22Rv1 (cell line): ENCODE measurements at regions not wholly inside any gene's neighbourhood (a gene's known extent, or its start where the extent isn't known, plus 50 kb on each side); places are given as distances from the start of the nearest gene placed in this dataset.

Experiments used
- H3K27ac ChIP-seq: fragments of 450-650 bp; 2 replicates; pipeline ENCODE4 v1.5.1; 2017
- ZFX ChIP-seq: fragments of 450-650 bp; IDR thresholded peaks from 2 replicates; pipeline ENCODE4 v1.6.1; 2017; ENCODE audit warnings: antibody characterized with exemption, borderline replicate concordance
- TF ChIP-seq, protein P1 (sequence below): fragments of 450-650 bp; IDR thresholded peaks from 2 replicates; pipeline ENCODE4 v1.5.1; 2017; ENCODE audit warnings: mild to moderate bottlenecking

DNA sequence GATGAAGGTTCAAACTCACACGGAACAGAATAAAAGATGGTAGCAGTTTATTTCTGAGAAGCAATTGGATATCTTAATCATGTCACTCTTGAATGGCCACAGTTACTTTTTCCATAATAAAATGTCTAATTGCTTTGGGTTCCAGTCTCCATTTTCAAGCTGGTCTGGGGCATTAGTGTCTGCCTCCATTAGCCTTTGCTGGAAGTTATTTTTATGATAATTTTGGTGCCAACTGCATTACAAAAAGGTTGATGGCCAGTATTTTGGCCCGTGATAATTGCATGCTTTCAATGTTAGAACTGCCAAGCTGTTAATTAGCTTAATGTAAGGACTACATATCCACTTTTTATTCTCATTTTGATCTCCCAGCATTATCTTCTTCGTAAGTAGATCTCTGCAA lies 165.9 kb downstream of the SMC2 start:
- TF ChIP-seq ZFX, result no peak
- TF ChIP-seq, protein P1, sequence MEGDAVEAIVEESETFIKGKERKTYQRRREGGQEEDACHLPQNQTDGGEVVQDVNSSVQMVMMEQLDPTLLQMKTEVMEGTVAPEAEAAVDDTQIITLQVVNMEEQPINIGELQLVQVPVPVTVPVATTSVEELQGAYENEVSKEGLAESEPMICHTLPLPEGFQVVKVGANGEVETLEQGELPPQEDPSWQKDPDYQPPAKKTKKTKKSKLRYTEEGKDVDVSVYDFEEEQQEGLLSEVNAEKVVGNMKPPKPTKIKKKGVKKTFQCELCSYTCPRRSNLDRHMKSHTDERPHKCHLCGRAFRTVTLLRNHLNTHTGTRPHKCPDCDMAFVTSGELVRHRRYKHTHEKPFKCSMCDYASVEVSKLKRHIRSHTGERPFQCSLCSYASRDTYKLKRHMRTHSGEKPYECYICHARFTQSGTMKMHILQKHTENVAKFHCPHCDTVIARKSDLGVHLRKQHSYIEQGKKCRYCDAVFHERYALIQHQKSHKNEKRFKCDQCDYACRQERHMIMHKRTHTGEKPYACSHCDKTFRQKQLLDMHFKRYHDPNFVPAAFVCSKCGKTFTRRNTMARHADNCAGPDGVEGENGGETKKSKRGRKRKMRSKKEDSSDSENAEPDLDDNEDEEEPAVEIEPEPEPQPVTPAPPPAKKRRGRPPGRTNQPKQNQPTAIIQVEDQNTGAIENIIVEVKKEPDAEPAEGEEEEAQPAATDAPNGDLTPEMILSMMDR, result no peak
- no peak overlapping the region for H3K27ac ChIP-seq

DNA sequence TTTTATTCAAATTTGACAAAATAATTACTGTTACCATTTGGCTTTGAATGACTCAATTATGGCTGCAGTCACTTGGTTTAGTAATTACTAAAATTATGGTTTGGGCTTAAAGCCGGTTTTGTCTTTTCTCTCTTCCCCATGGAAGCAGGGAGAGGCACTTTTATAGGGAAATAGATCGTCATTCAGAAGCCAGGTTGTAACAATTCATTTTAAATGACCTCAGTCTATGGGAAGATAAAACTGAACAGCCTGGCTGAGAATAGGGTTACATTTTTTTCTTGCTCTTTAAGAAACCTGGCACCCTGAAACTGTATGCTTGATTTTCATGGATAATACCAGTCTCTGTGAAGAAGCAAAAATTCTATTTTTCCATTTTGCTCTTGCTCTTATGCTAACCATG lies 169.8 kb downstream of the SMC2 start:
- no peak overlapping the region for H3K27ac ChIP-seq
- TF ChIP-seq, protein P1, result no peak
- no peak for TF ChIP-seq ZFX

DNA sequence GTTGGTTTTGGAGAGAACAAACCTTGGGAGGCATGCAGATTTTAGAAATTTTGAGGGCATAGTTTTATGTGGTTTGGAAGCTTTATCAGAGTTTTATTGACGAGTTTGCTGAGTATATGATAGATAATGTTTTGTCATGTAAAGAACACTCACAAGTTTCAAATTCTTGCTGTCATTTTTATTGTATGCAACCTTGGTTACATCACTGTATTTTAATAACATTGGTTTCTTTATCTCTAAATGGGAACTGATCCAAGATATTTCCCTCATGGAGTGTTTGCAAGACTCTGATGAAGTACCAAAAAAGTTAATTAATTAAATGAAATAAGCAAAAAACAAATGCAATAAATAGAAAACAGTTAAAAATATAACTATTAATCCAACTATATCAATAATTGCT lies 170.3 kb downstream of the SMC2 start:
- no peak overlapping the region for H3K27ac ChIP-seq
- TF ChIP-seq ZFX, result no peak
- TF ChIP-seq, protein P1, result no peak

DNA sequence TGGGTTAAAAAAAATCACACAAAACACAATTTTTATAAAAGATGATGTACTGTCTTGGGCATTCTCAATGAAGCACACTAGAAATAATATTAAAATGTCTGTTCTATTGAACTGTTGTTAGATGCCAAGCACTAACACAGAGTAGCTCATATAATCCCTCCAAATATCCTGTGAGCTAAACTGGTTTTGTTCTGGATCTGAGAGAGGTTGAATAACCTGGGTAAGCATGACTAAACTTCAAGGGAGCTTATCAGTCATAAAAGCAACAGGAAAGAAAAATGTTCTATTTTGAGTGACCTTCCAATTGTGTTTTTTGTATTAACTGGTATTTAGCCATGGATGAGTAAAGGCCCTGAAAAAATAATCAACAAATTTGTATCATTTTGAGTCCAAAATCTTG lies 175.3 kb downstream of the SMC2 start:
- H3K27ac ChIP-seq, result peak overlapping the region; percentile 96
- TF ChIP-seq, protein P1, result no peak
- TF ChIP-seq ZFX, result no peak

DNA sequence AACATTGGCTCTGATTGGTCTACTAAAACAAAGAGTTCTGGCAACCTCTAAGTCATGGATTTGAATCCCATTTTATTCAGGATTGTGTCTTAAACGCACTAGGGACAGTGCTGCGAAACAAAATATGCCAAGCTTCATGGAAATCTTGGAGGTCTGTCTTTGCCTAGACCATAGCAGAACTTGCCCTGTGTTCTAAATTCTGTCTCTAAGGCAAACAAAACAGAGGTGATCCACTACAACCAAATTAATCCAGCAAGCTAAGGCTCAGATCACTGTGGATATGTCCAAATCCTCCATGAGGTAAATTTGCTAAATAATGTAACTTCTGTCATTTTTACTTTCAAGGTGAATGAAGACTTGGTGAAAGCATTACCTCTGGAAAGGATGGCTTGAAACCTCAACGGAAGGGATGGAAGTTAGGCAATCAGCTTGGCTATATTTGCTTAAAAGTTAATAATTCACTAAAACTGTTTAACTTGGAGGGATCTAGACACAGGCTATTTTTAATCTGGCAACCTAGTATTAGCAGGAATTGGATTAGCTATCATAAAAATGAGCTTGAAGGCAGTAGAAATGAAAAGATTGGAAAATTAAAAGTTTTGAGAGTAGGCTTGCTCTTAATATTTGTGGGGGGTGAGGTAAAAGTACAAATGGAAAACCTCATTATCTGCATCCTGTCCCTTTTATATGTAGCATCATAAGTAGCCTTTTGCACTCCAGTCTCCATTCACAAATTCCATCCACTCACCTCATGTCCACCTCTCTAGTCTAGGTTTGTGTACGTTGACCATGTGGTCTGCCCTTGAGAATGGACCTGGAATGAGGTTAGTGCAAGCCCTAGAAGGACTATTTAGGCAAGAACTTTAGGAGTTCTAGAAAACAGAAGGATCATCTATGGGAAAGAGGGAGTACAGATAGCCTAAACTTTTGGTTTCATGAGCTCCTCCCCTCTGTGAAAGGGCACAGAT lies 176.2 kb downstream of the SMC2 start:
- peak overlapping the region; percentile 96 for H3K27ac ChIP-seq
- TF ChIP-seq, protein P1, result no peak
- no peak for TF ChIP-seq ZFX

DNA sequence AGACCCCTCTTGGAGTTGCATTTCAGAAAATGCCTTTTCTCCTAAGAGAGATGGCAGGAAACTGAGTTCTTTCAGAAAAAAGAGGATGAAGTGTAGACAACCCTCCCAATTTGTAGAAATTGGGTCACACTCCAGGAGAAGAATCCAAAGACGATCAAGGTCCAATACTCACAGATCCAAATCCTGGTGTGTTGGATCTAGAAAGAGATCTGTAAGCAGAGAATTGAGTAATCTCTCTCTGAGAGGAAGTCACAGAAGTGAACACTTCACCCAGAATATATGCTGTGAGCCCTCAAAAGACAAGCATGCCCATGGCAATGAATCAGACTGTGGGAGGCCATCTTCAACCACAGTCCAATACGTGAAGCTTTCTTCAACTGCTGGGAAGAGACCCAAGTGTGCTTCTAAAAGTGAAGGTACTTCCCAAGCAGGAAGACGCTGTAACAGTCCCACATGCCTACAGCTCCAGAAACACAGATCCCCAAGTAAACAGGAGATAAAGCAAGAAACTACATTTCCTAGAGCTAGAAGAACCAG lies 182.7 kb downstream of the SMC2 start:
- no peak for TF ChIP-seq ZFX
- TF ChIP-seq, protein P1, result no peak
- H3K27ac ChIP-seq, result no peak overlapping the region

DNA sequence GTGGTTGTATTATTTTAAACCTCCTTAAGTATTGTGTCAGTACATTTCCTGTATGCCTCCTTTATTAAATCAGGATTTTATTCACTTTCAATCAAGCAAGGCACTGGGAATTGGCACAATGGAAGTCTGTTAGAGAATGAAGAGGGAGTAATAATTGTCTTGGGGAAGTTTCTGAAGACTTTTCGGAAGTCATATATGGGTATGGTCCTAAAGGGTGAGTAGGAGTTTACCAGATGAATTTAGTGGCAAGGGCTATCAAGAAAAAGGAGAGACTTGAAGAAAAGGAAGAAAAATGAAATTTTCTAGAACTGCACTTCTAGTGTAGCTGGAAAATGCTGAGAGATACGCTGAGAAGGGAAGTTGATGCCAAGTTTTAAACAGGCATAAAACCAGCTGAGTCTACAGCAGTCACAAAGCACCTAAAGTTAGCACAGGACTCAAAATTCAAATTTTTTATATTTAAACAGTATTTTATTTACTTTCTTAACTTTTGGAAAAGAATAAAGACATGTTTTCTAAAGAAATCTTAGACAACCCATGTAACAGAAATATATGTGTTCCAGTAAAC lies 184.9 kb downstream of the SMC2 start:
- no peak overlapping the region for H3K27ac ChIP-seq
- TF ChIP-seq ZFX, result no peak
- TF ChIP-seq, protein P1, result no peak
